ENCODE measurements at regions not wholly inside any gene's neighbourhood (a gene's known extent, or its start where the extent isn't known, plus 50 kb on each side); places are given as distances from the start of the nearest gene placed in this dataset.

DNA sequence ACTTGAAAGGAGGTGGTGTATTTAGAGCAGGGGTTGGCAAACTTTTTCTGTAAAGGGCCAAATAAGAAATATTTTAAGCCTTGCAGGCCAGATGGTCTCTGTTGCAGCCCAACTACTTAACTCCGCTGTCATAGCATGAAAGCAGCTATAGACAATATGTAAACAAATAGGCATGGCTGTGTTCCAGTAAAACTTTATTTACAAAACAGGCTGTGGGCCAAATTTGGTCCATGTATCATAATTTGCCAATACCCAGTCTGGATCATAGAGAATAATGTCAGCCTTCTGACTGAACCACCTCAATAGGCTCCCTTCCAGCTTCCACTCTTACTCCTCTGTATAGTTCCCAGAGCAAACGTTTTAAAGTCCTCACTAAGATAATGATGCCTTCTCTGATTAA, 638.8 kb upstream of the CFAP20DC start:
- no peak for DNase-seq (ENCODE audit: low spot score)
- Histone ChIP-seq H3K36me3 (no peaks in the 10 kb centered on the region), H3K27me3 (replicated peaks; ENCODE audit: insufficient read depth) (no peaks in the 10 kb centered on the region), H3K4me3 (no peak overlapping the region), H3K9me3 (no peaks in the 10 kb centered on the region), H3K4me1 (ENCODE audit: control insufficient read depth in 1 of 2, low read depth in 2 of 2) (no peaks in the 10 kb centered on the region), H3K27ac (no peak overlapping the region)
- TF ChIP-seq, protein P1, sequence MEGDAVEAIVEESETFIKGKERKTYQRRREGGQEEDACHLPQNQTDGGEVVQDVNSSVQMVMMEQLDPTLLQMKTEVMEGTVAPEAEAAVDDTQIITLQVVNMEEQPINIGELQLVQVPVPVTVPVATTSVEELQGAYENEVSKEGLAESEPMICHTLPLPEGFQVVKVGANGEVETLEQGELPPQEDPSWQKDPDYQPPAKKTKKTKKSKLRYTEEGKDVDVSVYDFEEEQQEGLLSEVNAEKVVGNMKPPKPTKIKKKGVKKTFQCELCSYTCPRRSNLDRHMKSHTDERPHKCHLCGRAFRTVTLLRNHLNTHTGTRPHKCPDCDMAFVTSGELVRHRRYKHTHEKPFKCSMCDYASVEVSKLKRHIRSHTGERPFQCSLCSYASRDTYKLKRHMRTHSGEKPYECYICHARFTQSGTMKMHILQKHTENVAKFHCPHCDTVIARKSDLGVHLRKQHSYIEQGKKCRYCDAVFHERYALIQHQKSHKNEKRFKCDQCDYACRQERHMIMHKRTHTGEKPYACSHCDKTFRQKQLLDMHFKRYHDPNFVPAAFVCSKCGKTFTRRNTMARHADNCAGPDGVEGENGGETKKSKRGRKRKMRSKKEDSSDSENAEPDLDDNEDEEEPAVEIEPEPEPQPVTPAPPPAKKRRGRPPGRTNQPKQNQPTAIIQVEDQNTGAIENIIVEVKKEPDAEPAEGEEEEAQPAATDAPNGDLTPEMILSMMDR (IDR thresholded peaks at IDR 0.05): no peak
- ATAC-seq (ENCODE audit: insufficient number of reproducible peaks, low FRiP score, low read depth): no peak

DNA sequence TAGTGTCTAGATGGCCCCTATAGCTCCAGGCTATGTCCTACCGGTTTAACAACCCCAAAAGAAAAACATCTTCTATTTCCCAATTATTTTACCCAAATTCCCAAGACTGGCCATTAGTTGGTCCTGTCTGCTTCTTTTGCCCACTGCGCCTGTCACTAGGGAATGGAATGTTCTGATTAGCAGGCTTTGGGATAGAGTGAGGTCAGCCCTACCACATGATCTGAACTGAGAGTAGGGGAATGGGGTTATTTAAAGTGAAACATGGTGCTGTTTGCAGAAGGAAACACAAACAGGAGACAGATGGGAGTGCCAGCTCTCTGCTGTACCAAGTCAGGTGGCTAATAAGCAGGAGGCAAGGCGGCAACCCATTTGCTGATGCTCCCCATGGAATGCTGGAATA, 635.6 kb upstream of the CFAP20DC start:
- H3K9me3 ChIP-seq: no peaks in the 10 kb centered on the region
- no peaks in the 10 kb centered on the region for H3K4me1 ChIP-seq (ENCODE audit: control insufficient read depth in 1 of 2, low read depth in 2 of 2)
- DNase-seq (ENCODE audit: low spot score) (no peak), ATAC-seq (ENCODE audit: insufficient number of reproducible peaks, low FRiP score, low read depth) (no peak)
- H3K27me3 ChIP-seq (replicated peaks; ENCODE audit: insufficient read depth): no peaks in the 10 kb centered on the region
- H3K36me3 ChIP-seq: no peaks in the 10 kb centered on the region
- H3K27ac ChIP-seq: no peak overlapping the region
- H3K4me3 ChIP-seq: no peak overlapping the region
- TF ChIP-seq, protein P1 (IDR thresholded peaks at IDR 0.05): no peak

DNA sequence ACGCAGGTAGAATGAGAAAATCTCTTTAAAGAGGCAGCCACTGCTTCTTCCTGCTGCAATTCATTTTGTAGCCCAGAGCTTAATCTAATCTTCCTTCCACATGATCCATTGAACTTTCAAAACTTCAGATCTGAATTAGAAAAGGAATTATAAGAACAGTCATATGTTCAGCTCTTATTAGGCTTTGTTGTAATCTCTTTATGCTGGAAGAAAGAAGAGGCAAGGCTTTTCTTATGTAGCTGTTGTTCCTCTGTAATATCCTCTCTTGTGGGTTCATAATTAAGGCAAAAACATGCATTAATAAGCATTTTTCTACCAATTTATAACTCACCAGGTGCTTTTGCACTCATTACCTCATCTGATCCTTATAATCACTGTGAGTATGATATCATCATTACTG, 634.9 kb upstream of the CFAP20DC start:
- H3K4me1 ChIP-seq (ENCODE audit: control insufficient read depth in 1 of 2, low read depth in 2 of 2): no peaks in the 10 kb centered on the region
- no peaks in the 10 kb centered on the region for H3K9me3 ChIP-seq
- no peak overlapping the region for H3K27ac ChIP-seq
- H3K27me3 ChIP-seq (replicated peaks; ENCODE audit: insufficient read depth): no peaks in the 10 kb centered on the region
- no peaks in the 10 kb centered on the region for H3K36me3 ChIP-seq
- no peak for DNase-seq (ENCODE audit: low spot score)
- no peak overlapping the region for H3K4me3 ChIP-seq
- no peak for ATAC-seq (ENCODE audit: insufficient number of reproducible peaks, low FRiP score, low read depth)
- TF ChIP-seq, protein P1 (IDR thresholded peaks at IDR 0.05): no peak

DNA sequence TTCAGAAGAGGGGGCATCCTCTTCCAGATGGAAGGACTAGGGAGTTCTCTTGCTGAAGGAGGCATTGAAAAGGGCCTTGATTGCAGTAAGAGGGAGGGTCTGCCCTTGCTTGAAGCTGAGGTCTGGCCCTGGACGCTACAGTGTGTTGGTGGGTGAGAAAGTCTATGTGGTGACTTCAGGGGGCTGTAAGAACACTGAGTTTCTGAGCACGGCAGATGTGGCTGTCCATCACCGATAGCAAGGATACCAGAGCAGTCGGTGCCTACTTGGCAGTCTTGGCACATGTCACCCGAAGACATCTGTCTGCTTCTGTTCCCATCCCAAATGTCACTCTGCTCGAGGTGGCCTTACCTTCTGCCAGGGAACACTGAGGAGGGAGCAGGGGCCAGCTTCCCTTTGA, 631.1 kb upstream of the CFAP20DC start:
- Histone ChIP-seq H3K27me3 (replicated peaks; ENCODE audit: insufficient read depth) (no peaks in the 10 kb centered on the region), H3K36me3 (no peaks in the 10 kb centered on the region), H3K4me3 (no peak overlapping the region), H3K4me1 (ENCODE audit: control insufficient read depth in 1 of 2, low read depth in 2 of 2) (no peaks in the 10 kb centered on the region), H3K9me3 (no peaks in the 10 kb centered on the region), H3K27ac (no peak overlapping the region)
- no peak for DNase-seq (ENCODE audit: low spot score)
- TF ChIP-seq, protein P1 (IDR thresholded peaks at IDR 0.05): no peak
- no peak for ATAC-seq (ENCODE audit: insufficient number of reproducible peaks, low FRiP score, low read depth)

DNA sequence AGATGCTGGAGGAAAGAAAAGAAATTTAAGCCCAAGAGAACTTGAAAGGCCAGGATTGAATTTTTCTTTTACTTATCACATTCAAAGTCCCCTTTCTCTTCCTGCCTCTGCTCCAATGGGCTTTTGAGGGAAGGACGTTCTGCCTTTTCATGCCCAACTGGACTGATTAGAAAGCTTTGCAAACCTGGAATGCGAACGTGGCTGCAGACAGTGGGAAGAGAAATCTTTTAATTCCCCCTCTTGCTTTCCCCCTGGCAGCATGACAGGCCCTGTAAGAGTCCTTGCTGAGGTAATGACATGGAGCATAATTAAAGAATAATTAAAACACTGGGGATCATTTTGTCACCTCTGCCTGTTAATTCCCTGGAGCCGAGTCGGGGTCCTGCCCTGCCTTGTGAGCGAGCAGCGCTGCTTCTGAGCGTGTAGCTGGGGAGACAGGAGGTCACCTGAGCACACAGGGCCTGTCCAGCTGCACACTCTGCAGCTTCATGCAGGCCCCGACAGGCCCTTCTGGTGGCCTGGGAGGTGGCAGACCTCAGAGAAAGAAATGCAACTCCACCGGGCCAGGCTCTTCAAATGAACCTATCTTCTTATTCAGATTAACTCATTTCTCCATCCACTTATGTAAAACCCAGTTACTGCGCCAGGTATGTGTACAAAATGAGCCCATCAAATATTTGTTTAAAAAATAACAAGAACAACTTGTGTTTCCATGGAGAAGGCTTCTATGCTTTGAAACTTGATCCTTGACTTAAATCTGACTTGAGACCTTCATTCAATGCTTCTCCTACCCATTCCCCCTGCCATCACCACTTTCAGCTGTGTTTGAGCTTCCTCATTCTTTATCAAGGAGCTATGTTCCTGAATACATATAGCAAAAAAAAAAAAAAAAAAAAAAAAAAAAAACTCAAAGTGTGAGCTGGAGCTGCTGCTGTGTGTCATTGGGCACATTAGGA, 628.2 kb upstream of the CFAP20DC start:
- H3K4me3 ChIP-seq: no peak overlapping the region
- no peaks in the 10 kb centered on the region for H3K36me3 ChIP-seq
- no peaks in the 10 kb centered on the region for H3K4me1 ChIP-seq (ENCODE audit: control insufficient read depth in 1 of 2, low read depth in 2 of 2)
- H3K27me3 ChIP-seq (replicated peaks; ENCODE audit: insufficient read depth): no peaks in the 10 kb centered on the region
- ATAC-seq (ENCODE audit: insufficient number of reproducible peaks, low FRiP score, low read depth) (no peak), DNase-seq (ENCODE audit: low spot score) (no peak)
- no peaks in the 10 kb centered on the region for H3K9me3 ChIP-seq
- H3K27ac ChIP-seq: no peak overlapping the region
- TF ChIP-seq, protein P1 (IDR thresholded peaks at IDR 0.05): no peak
